ENCODE measurements at regions not wholly inside any gene's neighbourhood (a gene's known extent, or its start where the extent isn't known, plus 50 kb on each side); places are given as distances from the start of the nearest gene placed in this dataset.

- Mint-ChIP-seq H3K4me1 (ENCODE audit: insufficient read depth, unreplicated experiment) (peaks cover 37% of the 10 kb centered on the region), H3K27me3 (ENCODE audit: insufficient read depth, unreplicated experiment) (no peaks in the 10 kb centered on the region), H3K4me3 (ENCODE audit: unreplicated experiment) (no peak overlapping the region), H3K36me3 (ENCODE audit: insufficient read depth, unreplicated experiment) (no peaks in the 10 kb centered on the region), H3K27ac (ENCODE audit: low read depth, unreplicated experiment) (peak overlapping the region; percentile 9), H3K9me3 (ENCODE audit: unreplicated experiment) (no peaks in the 10 kb centered on the region)
- POLR2A ChIA-PET: interaction anchor here (0.7 to 1.5 kb wide), 3 partner anchors 11 to 15 kb away, joined by 3 to 4 read pairs (median 3); no protein-coding TSS in a partner anchor
- CTCF ChIA-PET: interaction anchor here (0.7 kb wide), 1 partner anchor 185 kb away, joined by 3 read pairs; no protein-coding TSS in a partner anchor
- DNase-seq (ENCODE audit: unreplicated experiment): peak; percentile 25
- no TSS peak for BruUV-seq (replicated peaks)
- intact Hi-C loops (cut with micrococcal nuclease): no loop called here
- TF ChIP-seq CTCF (IDR thresholded peaks at IDR 0.05; ENCODE audit: unreplicated experiment): no peak
Measured at GRCh38 chr18:39962546-39962945, 1992.5 kb upstream of the PIK3C3 start.

- no peaks in the 10 kb centered on the region for H3K9me3 Mint-ChIP-seq (ENCODE audit: unreplicated experiment)
- intact Hi-C loops (cut with micrococcal nuclease): no loop called here
- peak; percentile 6 for DNase-seq (ENCODE audit: unreplicated experiment)
- CTCF ChIA-PET: no interaction called here
- TF ChIP-seq CTCF (IDR thresholded peaks at IDR 0.05; ENCODE audit: unreplicated experiment): no peak
- POLR2A ChIA-PET: interaction anchor here (1.4 kb wide), 1 partner anchor 10 kb away, joined by 4 read pairs; no protein-coding TSS in a partner anchor
- peak overlapping the region; percentile 61 for H3K27ac Mint-ChIP-seq (ENCODE audit: low read depth, unreplicated experiment)
- H3K27me3 Mint-ChIP-seq (ENCODE audit: insufficient read depth, unreplicated experiment): no peaks in the 10 kb centered on the region
- H3K4me1 Mint-ChIP-seq (ENCODE audit: insufficient read depth, unreplicated experiment): peaks cover 32% of the 10 kb centered on the region
- no peak overlapping the region for H3K4me3 Mint-ChIP-seq (ENCODE audit: unreplicated experiment)
- BruUV-seq (replicated peaks): no TSS peak
- no peaks in the 10 kb centered on the region for H3K36me3 Mint-ChIP-seq (ENCODE audit: insufficient read depth, unreplicated experiment)
Measured at GRCh38 chr18:39960550-39960949, 1994.5 kb upstream of the PIK3C3 start.

- TF ChIP-seq CTCF (IDR thresholded peaks at IDR 0.05; ENCODE audit: unreplicated experiment): no peak
- Mint-ChIP-seq H3K36me3 (ENCODE audit: insufficient read depth, unreplicated experiment) (no peaks in the 10 kb centered on the region), H3K4me1 (ENCODE audit: insufficient read depth, unreplicated experiment) (peaks cover 29% of the 10 kb centered on the region), H3K27ac (ENCODE audit: low read depth, unreplicated experiment) (peak overlapping the region; percentile 61), H3K9me3 (ENCODE audit: unreplicated experiment) (no peaks in the 10 kb centered on the region), H3K4me3 (ENCODE audit: unreplicated experiment) (no peak overlapping the region), H3K27me3 (ENCODE audit: insufficient read depth, unreplicated experiment) (no peaks in the 10 kb centered on the region)
- no TSS peak for BruUV-seq (replicated peaks)
- peak; percentile 42 for DNase-seq (ENCODE audit: unreplicated experiment)
- intact Hi-C loops (cut with micrococcal nuclease): no loop called here
- ChIA-PET POLR2A (interaction anchor here (0.9 to 1.4 kb wide), 4 partner anchors 10 to 161 kb away, joined by 4 to 7 read pairs (median 4); no protein-coding TSS in a partner anchor), CTCF (interaction anchor here (1.0 kb wide), 1 partner anchor 8 kb away, joined by 3 read pairs; no protein-coding TSS in a partner anchor)
Measured at GRCh38 chr18:39959839-39960238, 1995.2 kb upstream of the PIK3C3 start.

- H3K4me1 Mint-ChIP-seq (ENCODE audit: insufficient read depth, unreplicated experiment): peaks cover 29% of the 10 kb centered on the region
- H3K4me3 Mint-ChIP-seq (ENCODE audit: unreplicated experiment): no peak overlapping the region
- BruUV-seq (replicated peaks): no TSS peak
- TF ChIP-seq CTCF (IDR thresholded peaks at IDR 0.05; ENCODE audit: unreplicated experiment): no peak
- H3K9me3 Mint-ChIP-seq (ENCODE audit: unreplicated experiment): no peaks in the 10 kb centered on the region
- CTCF ChIA-PET: interaction anchor here (0.9 kb wide), 1 partner anchor 1138 kb away, joined by 3 read pairs; no protein-coding TSS in a partner anchor
- intact Hi-C loops (cut with micrococcal nuclease): no loop called here
- H3K27me3 Mint-ChIP-seq (ENCODE audit: insufficient read depth, unreplicated experiment): no peaks in the 10 kb centered on the region
- no peaks in the 10 kb centered on the region for H3K36me3 Mint-ChIP-seq (ENCODE audit: insufficient read depth, unreplicated experiment)
- H3K27ac Mint-ChIP-seq (ENCODE audit: low read depth, unreplicated experiment): peak overlapping the region; percentile 66
- no peak for DNase-seq (ENCODE audit: unreplicated experiment)
- POLR2A ChIA-PET: interaction anchor here (0.7 to 1.2 kb wide), 5 partner anchors 10 to 194 kb away, joined by 3 to 7 read pairs (median 4); no protein-coding TSS in a partner anchor
Measured at GRCh38 chr18:39958876-39959275, 1996.2 kb upstream of the PIK3C3 start.

All from MCF 10A (cell line).